ENCODE measurements at regions not wholly inside any gene's neighbourhood (a gene's known extent, or its start where the extent isn't known, plus 50 kb on each side); places are given as distances from the start of the nearest gene placed in this dataset.

DNA sequence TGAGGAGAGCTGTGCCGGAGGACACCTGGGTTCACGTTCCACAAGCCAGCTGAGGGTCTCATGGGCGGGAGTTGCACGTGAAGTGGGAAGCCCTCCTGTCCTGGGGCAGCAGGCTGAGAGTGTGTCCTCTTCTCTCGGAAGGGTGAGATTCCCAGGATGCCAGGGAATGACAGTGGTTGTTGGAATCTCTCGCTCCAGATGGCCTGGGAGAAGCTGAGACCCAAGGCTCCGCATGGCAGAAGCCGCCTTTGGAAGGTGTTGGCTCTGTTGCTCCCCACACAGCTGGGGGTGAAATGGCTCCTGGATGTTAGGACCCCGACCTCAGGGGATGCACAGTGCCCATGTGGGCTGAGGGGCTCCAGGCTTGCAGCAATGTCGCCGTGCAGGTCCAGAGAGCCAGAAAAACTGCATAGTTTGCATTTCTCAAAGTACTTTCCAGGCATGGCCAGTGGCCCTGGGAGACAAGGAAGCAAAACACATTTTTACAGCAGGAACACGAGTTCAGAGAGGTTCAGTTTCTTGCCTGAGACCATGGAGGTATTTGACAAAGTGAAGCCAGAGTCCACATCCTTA, 153.4 kb downstream of the TMEM18 start:
- TF ChIP-seq POU2F2 (IDR thresholded peaks at IDR 0.05; ENCODE audit: low read depth, low read length) (no peak), POLR2AphosphoS5 (IDR thresholded peaks at IDR 0.05; ENCODE audit: low read depth, low read length) (no peak), PAX5 (IDR thresholded peaks at IDR 0.05; ENCODE audit: insufficient read depth, low read length, severe bottlenecking) (no peak), SPI1 (IDR thresholded peaks at IDR 0.05; ENCODE audit: low read depth, low read length) (no peak), TAF1 (IDR thresholded peaks at IDR 0.05; ENCODE audit: low read depth, low read length) (no peak)

Measured in GM12891 (cell line).